ENCODE measurements at regions not wholly inside any gene's neighbourhood (a gene's known extent, or its start where the extent isn't known, plus 50 kb on each side); places are given as distances from the start of the nearest gene placed in this dataset.

DNA sequence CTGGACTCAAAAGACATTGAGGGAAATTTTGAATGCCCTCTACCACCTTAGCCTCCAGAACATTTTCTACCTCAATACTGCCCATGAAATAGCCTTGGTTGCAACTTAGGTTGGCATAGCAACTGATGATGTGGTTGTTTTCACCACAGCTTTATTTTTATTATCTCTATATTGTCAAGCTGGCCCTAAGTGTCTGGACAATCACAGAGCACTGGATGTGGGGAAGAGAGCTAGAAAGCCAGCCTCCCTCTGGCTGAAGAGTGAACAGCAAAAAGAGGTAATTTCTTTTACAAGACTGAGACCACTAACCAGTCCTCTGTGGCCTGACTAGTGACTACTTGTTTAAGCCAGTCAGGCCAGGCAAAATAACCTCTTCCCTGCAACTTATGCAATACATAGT is 159.6 kb downstream of the HS3ST2 start:
- Histone ChIP-seq H3K9ac (no peak overlapping the region), H3K4me1 (no peaks in the 10 kb centered on the region), H3K36me3 (no peaks in the 10 kb centered on the region), H3K4me2 (no peak overlapping the region), H3K9me3 (replicated peaks in 1 of 11) (no peaks in the 10 kb centered on the region), H3K4me3 (no peak overlapping the region), H4K20me1 (no peaks in the 10 kb centered on the region), H3K27me3 (no peaks in the 10 kb centered on the region), H3K27ac (no peak overlapping the region)
- TF ChIP-seq Cebpa-rat (IDR thresholded peaks at IDR 0.05): no peak

DNA sequence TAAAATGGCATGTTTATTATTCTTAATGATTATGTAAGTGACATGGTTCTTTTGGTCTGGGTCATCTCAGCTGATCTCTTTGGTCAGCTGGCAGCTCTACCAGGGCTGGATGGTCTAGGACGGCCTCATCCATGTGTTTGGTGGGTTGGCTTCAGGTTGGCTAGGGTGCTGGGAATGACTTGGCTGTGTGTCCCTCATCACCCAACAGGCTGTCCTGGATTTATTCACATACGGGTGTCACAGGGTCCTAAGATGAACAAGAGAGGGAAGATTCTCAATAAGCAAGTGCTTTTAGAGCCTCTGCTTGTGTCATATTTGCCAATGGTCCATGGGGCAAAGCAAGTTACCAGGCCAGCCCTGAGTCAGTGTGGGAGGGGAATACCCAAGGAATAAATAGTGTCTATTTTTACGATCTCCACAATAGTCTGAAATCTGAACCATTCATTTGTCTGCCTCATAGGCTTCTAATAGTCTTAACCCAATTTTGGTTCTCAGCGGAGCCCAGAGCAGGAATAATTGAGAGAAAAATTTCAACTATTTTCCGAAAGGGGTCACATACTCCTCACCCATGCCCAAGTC is 157.5 kb downstream of the HS3ST2 start:
- Histone ChIP-seq H3K9me3 (replicated peaks in 1 of 11) (no peaks in the 10 kb centered on the region), H3K4me3 (no peak overlapping the region), H4K20me1 (no peaks in the 10 kb centered on the region), H3K27ac (no peak overlapping the region), H3K36me3 (no peaks in the 10 kb centered on the region), H3K9ac (no peak overlapping the region), H3K27me3 (no peaks in the 10 kb centered on the region), H3K4me2 (no peak overlapping the region), H3K4me1 (no peaks in the 10 kb centered on the region)
- no peak for TF ChIP-seq Cebpa-rat (IDR thresholded peaks at IDR 0.05)

DNA sequence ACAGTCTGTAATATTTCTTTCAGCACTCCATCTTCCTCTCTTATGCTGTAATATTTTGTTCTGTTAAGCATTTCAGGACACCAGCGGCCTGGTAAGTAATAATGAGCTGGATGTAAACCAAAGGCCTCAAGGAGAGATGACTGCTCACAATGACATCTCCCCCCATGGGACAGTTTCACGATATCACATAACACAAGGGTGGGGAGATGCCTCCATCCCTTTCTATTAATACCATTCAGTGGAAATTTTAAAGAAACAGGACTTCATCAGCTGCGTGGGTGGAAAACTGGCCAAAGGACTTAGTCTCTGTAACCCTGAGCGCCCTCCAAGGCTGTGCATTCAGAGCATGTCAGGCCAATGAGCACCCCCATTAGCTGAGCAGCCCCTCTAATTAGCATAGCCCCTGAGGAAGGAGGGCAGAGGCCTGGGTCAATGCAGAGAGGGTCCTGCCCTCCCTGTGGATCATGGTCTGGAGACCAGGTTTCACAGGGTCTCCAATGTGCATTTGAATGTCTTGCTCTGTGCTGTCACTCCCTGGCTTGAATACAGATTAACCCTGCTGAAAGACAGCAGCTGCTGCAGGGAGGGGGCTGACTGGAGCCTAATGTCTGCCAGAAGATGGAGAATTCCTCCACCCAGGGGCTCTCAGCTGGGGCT is 156.4 kb downstream of the HS3ST2 start:
- Histone ChIP-seq H3K36me3 (no peaks in the 10 kb centered on the region), H4K20me1 (no peaks in the 10 kb centered on the region), H3K4me3 (no peak overlapping the region), H3K27ac (no peak overlapping the region), H3K4me1 (no peaks in the 10 kb centered on the region), H3K9me3 (replicated peaks in 1 of 11) (no peaks in the 10 kb centered on the region), H3K9ac (no peak overlapping the region), H3K4me2 (no peak overlapping the region), H3K27me3 (no peaks in the 10 kb centered on the region)
- TF ChIP-seq Cebpa-rat (IDR thresholded peaks at IDR 0.05): no peak

DNA sequence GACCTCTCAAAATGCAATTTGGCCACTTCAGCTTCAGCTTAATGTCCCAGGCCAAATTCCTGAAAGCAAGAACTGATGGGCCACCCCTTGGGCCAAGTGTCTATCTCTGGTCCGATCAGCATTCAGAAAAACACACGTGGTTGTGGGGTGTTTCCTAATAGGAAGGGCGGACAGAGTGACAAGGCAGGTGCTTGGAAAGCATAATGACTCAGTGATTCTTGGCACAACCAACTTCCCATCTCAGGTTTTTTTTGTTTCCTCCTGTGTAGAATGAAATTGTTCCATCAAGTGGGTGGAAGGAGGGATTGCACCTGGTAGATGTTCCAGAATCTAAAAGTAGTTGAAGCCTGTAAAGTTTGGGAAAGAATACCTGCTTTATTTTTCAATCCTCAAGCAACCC is 155.6 kb downstream of the HS3ST2 start:
- no peak overlapping the region for H3K4me3 ChIP-seq
- no peak overlapping the region for H3K4me2 ChIP-seq
- H3K27me3 ChIP-seq: no peaks in the 10 kb centered on the region
- H3K4me1 ChIP-seq: no peaks in the 10 kb centered on the region
- no peaks in the 10 kb centered on the region for H4K20me1 ChIP-seq
- no peak for TF ChIP-seq Cebpa-rat (IDR thresholded peaks at IDR 0.05)
- H3K9me3 ChIP-seq (replicated peaks in 1 of 11): 0 out of 22 replicates have a peak, but pooled peaks cover 0 to 2% (median 0%) of the 10 kb centered on the region in 11 experiments
- H3K27ac ChIP-seq: no peak overlapping the region
- no peaks in the 10 kb centered on the region for H3K36me3 ChIP-seq
- H3K9ac ChIP-seq: no peak overlapping the region

GRCh38 chr16:22968931-22969330 is 155.0 kb downstream of the HS3ST2 start:
- H3K9ac ChIP-seq: no peak overlapping the region
- H3K27ac ChIP-seq: no peak overlapping the region
- H3K4me2 ChIP-seq: no peak overlapping the region
- no peaks in the 10 kb centered on the region for H3K4me1 ChIP-seq
- H3K36me3 ChIP-seq: no peaks in the 10 kb centered on the region
- no peaks in the 10 kb centered on the region for H3K27me3 ChIP-seq
- H4K20me1 ChIP-seq: no peaks in the 10 kb centered on the region
- no peak for TF ChIP-seq Cebpa-rat (IDR thresholded peaks at IDR 0.05)
- H3K4me3 ChIP-seq: no peak overlapping the region
- H3K9me3 ChIP-seq (replicated peaks in 1 of 11): peaks cover 0 to 7% (median 0%) of the 10 kb centered on the region in 11 experiments; a peak in 1 of 22 replicates

GRCh38 chr16:22967521-22968095 is 153.6 kb downstream of the HS3ST2 start:
- Histone ChIP-seq H3K4me2 (no peak overlapping the region), H3K27me3 (no peaks in the 10 kb centered on the region), H3K9me3 (replicated peaks in 1 of 11) (peaks cover 0 to 7% (median 0%) of the 10 kb centered on the region in 11 experiments; a peak in 1 of 22 replicates), H3K4me1 (no peaks in the 10 kb centered on the region), H4K20me1 (no peaks in the 10 kb centered on the region), H3K9ac (no peak overlapping the region), H3K4me3 (no peak overlapping the region), H3K27ac (no peak overlapping the region), H3K36me3 (no peaks in the 10 kb centered on the region)
- no peak for TF ChIP-seq Cebpa-rat (IDR thresholded peaks at IDR 0.05)

Measured in BLaER1 treated with 17β-estradiol and CSF1 and Interleukin-3, amounts not matched to agents 10 nM and 100 nM (cell line).